ENCODE measurements at regions not wholly inside any gene's neighbourhood (a gene's known extent, or its start where the extent isn't known, plus 50 kb on each side); places are given as distances from the start of the nearest gene placed in this dataset.
A peak's percentile ranks its signal among the peaks of the same experiment; 100 is the strongest.

- TF ChIP-seq CTCF (IDR thresholded peaks at IDR 0.05; ENCODE audit: low read length, missing control alignments) = no peak
- H3K4me3 ChIP-seq (replicated peaks; ENCODE audit: low read depth, low read length) = no peak overlapping the region
- no peak for DNase-seq (ENCODE audit: low read depth)
Observed at GRCh38 chr15:25510146-25510545, 71.3 kb upstream of the UBE3A start.

- no peak overlapping the region for H3K4me3 ChIP-seq (replicated peaks; ENCODE audit: low read depth, low read length)
- no peak for DNase-seq (ENCODE audit: low read depth)
- TF ChIP-seq CTCF (IDR thresholded peaks at IDR 0.05; ENCODE audit: low read length, missing control alignments) = no peak
Observed at GRCh38 chr15:25509703-25510102, 70.9 kb upstream of the UBE3A start.

- peak; percentile 60 for TF ChIP-seq CTCF (IDR thresholded peaks at IDR 0.05; ENCODE audit: low read length, missing control alignments)
- no peak overlapping the region for H3K4me3 ChIP-seq (replicated peaks; ENCODE audit: low read depth, low read length)
- peak; percentile 55 for DNase-seq (ENCODE audit: low read depth)
Observed at GRCh38 chr15:25508369-25509002, 69.7 kb upstream of the UBE3A start.

- no peak overlapping the region for H3K4me3 ChIP-seq (replicated peaks; ENCODE audit: low read depth, low read length)
- no peak for DNase-seq (ENCODE audit: low read depth)
- TF ChIP-seq CTCF (IDR thresholded peaks at IDR 0.05; ENCODE audit: low read length, missing control alignments) = no peak
Observed at GRCh38 chr15:25504307-25504706, 65.5 kb upstream of the UBE3A start.

- H3K4me3 ChIP-seq (replicated peaks; ENCODE audit: low read depth, low read length) = no peak overlapping the region
- peak; percentile 39 for DNase-seq (ENCODE audit: low read depth)
- TF ChIP-seq CTCF (IDR thresholded peaks at IDR 0.05; ENCODE audit: low read length, missing control alignments) = peak; percentile 36
Observed at GRCh38 chr15:25501828-25502446, 63.1 kb upstream of the UBE3A start.

GRCh38 chr15:25498835-25499234 is 60.0 kb upstream of the UBE3A start:
- no peak overlapping the region for H3K4me3 ChIP-seq (replicated peaks; ENCODE audit: low read depth, low read length)
- no peak for TF ChIP-seq CTCF (IDR thresholded peaks at IDR 0.05; ENCODE audit: low read length, missing control alignments)
- no peak for DNase-seq (ENCODE audit: low read depth)

GRCh38 chr15:25497934-25498333 is 59.1 kb upstream of the UBE3A start:
- no peak for DNase-seq (ENCODE audit: low read depth)
- no peak overlapping the region for H3K4me3 ChIP-seq (replicated peaks; ENCODE audit: low read depth, low read length)
- TF ChIP-seq CTCF (IDR thresholded peaks at IDR 0.05; ENCODE audit: low read length, missing control alignments) = no peak

All from fibroblast of pulmonary artery (primary cell).